ENCODE measurements at regions not wholly inside any gene's neighbourhood (a gene's known extent, or its start where the extent isn't known, plus 50 kb on each side); places are given as distances from the start of the nearest gene placed in this dataset.

DNA sequence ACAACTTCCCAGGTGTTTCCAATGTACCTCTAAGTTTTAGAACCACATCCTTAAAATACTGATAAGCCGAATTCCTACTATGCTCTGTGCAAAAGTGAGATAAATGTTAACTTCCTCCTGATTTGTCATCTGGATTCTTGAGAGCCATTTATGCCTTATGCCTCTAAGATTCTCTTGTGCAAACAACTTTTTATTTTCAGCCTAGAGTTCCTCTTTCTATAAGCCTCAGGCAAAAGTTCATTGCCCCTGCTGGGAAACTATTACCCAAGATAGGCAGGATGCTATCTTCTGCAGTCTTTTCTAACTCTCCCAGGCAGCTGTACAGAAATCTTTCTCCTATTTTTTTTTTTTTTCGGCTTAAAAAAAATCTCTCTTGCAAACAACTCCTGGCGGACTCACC is 216.1 kb downstream of the KCNJ3 start:
- no peak for TF ChIP-seq CTCF (IDR thresholded peaks at IDR 0.05; ENCODE audit: borderline replicate concordance, control extremely low read depth, extremely low read depth, insufficient read depth, missing control alignments)
- DNase-seq (ENCODE audit: low spot score): no peak
- in situ Hi-C loops (cut with MboI; ENCODE audit: low sequenced_read_pairs, unreplicated experiment): no loop called here

DNA sequence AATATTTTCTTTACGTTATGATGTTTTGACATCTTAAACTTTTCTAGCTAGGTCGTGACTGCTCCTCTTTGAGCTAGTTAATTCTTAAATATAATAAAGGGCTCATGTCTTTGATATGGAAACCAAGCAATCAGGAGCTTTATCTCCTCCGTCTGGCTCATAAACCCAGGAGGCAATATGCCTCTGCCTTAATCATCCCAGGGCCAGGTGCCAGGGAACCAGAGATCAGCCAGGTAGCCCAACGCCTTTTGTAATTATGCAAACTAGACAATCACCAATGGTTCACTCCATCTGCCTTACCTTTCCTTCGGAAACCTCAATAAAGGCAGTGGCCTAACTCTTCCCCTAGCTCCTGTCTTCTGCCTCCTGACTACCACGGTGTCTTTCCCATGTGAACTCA is 213.7 kb downstream of the KCNJ3 start:
- in situ Hi-C loops (cut with MboI; ENCODE audit: low sequenced_read_pairs, unreplicated experiment): no loop called here
- no peak for TF ChIP-seq CTCF (IDR thresholded peaks at IDR 0.05; ENCODE audit: borderline replicate concordance, control extremely low read depth, extremely low read depth, insufficient read depth, missing control alignments)
- DNase-seq (ENCODE audit: low spot score): no peak

GRCh38 chr2:154911729-154912128 is 213.2 kb downstream of the KCNJ3 start:
- no peak for TF ChIP-seq CTCF (IDR thresholded peaks at IDR 0.05; ENCODE audit: borderline replicate concordance, control extremely low read depth, extremely low read depth, insufficient read depth, missing control alignments)
- no peak for DNase-seq (ENCODE audit: low spot score)
- in situ Hi-C loops (cut with MboI; ENCODE audit: low sequenced_read_pairs, unreplicated experiment): no loop called here

DNA sequence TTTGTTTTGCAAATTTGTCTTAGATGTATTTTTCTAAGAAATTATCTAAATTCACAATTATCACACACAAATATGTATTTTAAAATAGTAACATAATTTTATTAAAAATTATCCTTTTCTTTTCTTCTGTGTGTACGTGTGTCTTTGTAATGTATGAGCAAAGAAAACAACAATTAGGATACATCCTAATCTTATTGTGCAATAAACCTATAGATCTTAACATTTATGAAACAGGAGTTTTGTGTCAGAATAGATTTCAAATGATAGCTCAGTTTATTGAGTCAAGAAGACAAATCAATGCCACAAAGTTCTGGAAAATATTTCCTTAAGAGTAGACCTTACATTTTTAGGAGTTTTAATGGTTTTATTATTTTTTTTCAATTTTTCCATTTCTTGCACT is 212.2 kb downstream of the KCNJ3 start:
- TF ChIP-seq CTCF (IDR thresholded peaks at IDR 0.05; ENCODE audit: borderline replicate concordance, control extremely low read depth, extremely low read depth, insufficient read depth, missing control alignments): no peak
- in situ Hi-C loops (cut with MboI; ENCODE audit: low sequenced_read_pairs, unreplicated experiment): no loop called here
- no peak for DNase-seq (ENCODE audit: low spot score)

DNA sequence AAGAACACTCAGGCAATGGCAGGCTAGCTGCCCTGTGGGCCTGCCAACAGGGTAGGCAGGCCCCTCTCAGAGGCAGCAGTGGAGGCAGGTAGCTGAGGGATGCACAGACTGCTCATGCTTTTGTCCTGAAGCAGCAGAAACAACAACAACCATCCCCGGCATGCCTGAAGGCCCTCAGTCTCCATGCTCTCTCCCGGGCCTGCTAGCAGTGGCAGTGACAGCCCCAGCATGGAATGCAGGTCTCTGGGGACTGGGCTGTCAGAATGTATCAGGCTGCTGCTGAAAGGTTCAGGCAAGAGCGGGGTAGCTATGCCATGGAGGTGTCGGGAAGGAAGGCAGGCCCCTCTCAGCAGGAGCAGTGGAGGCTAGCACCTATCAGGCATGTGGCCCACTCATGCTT is 209.8 kb downstream of the KCNJ3 start:
- TF ChIP-seq CTCF (IDR thresholded peaks at IDR 0.05; ENCODE audit: borderline replicate concordance, control extremely low read depth, extremely low read depth, insufficient read depth, missing control alignments): no peak
- no peak for DNase-seq (ENCODE audit: low spot score)
- in situ Hi-C loops (cut with MboI; ENCODE audit: low sequenced_read_pairs, unreplicated experiment): no loop called here

All from GM13976 (cell line).